NCI-H524 treated with DMSO at 0.1 percent for 48 hours (cell line): ENCODE measurements at regions not wholly inside any gene's neighbourhood (a gene's known extent, or its start where the extent isn't known, plus 50 kb on each side); places are given as distances from the start of the nearest gene placed in this dataset.
A peak's percentile ranks its signal among the peaks of the same experiment; 100 is the strongest.

Experiments
- DNase-seq: peaks from one replicate; lab custom pipeline; 2025; lab: John Stamatoyannopoulos, UW

DNA sequence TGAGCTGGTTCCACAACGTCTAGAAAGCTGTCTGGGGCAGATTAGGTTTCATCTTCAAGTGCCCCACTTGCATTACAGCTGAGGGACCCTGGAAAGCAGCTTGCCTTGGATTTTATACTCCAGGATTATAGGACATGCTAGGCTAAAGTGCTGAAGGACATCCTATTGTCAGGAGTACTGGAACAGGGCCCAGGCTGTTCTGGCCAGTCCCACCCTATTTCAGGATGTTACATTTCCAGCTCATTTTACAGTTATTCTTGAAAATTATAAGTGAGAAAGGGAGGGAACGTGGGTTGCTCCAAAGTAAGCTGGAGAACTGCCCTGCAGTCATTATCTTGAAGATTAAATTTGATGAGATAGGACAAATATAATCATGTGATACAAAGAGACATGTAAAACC is 71.0 kb upstream of the UGT8 start:
- peak; percentile 9 for DNase-seq

DNA sequence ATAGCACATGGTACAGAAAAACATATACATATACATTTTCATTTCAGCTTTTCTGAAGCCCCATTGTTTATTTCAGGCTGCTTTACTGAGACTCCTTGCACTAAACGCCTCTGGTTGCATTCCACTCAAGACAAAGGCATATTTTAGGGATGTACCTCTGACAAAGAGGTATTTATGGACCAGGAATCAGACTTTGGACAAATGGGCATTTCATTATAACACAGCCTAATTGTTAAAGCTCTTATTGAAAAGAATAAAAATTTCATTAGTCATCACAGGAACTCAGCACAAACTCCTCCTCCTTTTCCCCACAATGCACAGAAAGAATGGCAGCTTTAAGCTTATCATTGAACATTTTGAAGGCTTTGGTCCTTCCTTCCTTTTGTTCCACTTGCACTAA is 62.9 kb upstream of the UGT8 start:
- no peak for DNase-seq

DNA sequence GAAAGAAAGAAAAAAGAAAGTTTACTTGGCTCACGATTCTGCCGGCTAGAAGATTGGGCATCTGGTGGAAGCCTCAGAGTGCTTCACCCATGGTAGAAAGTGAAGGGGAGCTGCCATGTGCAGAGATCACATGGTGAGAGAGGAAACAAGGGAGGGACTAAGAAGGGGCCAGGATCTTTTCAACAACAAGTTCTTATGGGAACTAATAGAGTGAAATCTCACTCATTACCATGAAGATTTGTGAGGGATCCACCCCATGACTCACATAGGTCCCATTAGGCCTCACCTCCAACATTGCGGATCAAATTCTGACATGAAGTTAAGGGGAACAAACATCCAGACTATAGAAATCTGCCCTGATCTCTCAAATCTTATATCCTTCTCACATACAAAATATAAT is 61.3 kb upstream of the UGT8 start:
- no peak for DNase-seq

DNA sequence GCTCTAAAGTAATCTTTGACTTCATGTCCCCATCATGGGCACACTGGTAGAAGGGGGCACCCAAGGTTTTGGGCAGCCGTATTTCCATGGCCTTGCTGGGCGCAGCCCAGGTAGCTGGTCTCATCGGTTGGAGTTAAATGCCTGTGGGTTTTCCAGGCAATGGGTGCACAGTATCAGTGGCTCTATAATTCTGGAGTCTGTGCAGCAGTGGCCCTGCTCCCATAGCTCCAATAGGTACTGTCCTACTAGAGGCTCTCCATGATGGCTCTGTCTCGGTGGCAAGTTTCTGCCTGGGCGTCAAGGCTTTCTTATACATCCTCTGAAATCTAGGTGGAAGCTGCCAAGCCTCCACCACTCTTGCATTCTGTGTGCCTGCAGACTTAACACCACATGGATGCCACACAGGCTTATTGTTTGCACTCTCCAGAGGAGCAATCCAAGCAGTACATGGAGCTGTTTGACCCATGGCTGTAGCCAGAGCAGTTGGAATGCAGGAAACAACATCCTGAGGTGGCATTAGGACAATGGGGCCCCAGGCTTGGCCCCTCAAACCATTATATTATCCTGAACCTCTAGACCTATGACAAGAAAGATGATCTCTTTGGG is 60.5 kb upstream of the UGT8 start:
- DNase-seq: no peak

DNA sequence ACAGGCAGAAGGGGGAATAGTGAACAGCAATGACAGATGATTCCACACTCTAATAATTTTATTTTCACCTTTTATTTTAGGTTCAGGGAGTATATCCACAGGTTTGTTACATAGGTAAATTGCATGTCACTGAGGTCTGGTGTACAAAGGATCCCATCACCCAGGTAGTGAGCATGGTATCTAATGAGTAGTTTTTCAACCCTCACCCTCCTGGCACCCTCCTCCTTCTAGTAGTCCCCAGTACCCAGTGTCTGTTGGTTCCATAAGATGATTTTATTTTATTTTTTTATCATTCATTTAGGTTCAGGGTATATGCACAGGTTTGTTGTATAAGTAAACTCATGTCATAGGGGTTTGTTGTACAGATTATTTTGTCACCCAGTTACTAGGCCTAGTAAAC is 58.6 kb upstream of the UGT8 start:
- no peak for DNase-seq

DNA sequence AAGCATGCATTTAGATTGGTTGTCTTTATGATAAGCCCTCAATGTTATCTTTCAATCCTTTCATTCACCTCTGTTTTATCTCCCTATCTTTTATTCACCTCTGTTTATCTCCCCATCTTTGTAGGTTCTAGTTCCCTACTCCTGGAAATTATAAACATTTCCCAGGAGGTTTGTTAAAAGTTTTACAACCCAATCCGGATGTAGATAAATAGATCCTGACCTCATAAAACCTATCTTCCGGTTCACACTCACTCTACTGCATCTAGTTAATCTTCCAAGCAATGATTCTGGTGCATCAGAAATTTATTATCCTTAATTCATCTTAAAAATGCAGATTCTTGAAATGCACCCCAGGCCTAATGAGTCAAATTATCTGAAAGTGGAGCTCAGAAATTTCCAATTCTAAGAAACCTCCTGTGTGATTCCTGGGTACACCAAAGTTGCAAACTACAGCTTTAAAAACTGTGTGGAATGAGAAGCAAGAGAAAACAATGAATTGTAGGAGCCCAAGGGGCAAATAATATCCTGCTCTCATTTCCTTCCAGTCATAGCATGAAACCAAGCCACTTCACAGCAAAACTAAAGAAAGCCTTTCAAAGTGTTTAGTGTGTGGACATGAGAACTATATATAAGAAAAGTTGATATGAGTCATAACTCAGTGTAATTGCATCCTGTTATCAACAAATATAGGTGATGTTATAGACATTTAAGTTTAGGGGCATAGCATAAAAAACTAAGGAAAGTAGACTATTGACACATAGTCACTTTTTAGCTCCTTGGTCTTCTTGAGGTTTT is 51.1 kb upstream of the UGT8 start:
- DNase-seq: no peak
